Transverse colon (tissue), 4 donors: ENCODE measurements at regions not wholly inside any gene's neighbourhood (a gene's known extent, or its start where the extent isn't known, plus 50 kb on each side); places are given as distances from the start of the nearest gene placed in this dataset.

ENCODE experiments used
- DNase-seq: peaks from one replicate; pipeline ENCODE4 v3.0.0-alpha.2; 2019
- H3K27ac ChIP-seq, 4 donors: fragments of 200-600 bp; sonication (generic); 2 replicates each; pipeline ENCODE4 v1.5.1; 2016 to 2018; ENCODE audit warnings: inconsistent platforms in 4 of 4
- H3K27me3 ChIP-seq: fragments of 200-600 bp; sonication (generic); 2 replicates; pipeline ENCODE4 v1.5.1; 2017; ENCODE audit warnings: inconsistent platforms
- H3K36me3 ChIP-seq, 4 donors: fragments of 200-600 bp; sonication (generic); 2 replicates each; pipeline ENCODE4 v1.5.1; 2017 to 2019; ENCODE audit warnings: inconsistent platforms in 4 of 4
- H3K4me1 ChIP-seq, 4 donors: fragments of 200-600 bp; sonication (generic); 2 replicates each; pipeline ENCODE4 v1.5.1; 2017 to 2020; ENCODE audit warnings: inconsistent platforms in 4 of 4
- H3K4me3 ChIP-seq, 4 donors: fragments of 200-600 bp; sonication (generic); 1 replicate in 1 of 4; 2 replicates in 3 of 4; pipeline versions ENCODE4 v1.5.1 to v1.6.1; 2017 to 2019; ENCODE audit warnings: inconsistent platforms in 4 of 4
- H3K9me3 ChIP-seq, 2 donors: fragments of 200-600 bp; sonication (generic); 2 replicates each; pipeline ENCODE4 v1.5.1; 2017 to 2019; ENCODE audit warnings: inconsistent platforms in 2 of 2
- CTCF ChIP-seq, 5 experiments: fragments of 200-600 bp in 3 of 5; fragments of 450-650 bp in 2 of 5; sonication (generic) in 3 of 5; IDR thresholded peaks; 1 replicate in 2 of 5; 2 replicates in 3 of 5; pipeline ENCODE4 v1.5.1; 2016 to 2017; ENCODE audit warnings: antibody characterized with exemption in 5 of 5, inconsistent platforms in 3 of 5, mild to moderate bottlenecking in 2 of 5, moderate library complexity in 1 of 5
- EP300 ChIP-seq: sonication (generic); formaldehyde crosslinking; IDR thresholded peaks from one replicate; pipeline ENCODE4 v1.6.1; 2017; ENCODE audit warnings: antibody characterized with exemption, low read depth
- POLR2A ChIP-seq: fragments of 450-650 bp; IDR thresholded peaks from one replicate; pipeline ENCODE4 v1.6.1; 2016; ENCODE audit warnings: antibody characterized with exemption, mild to moderate bottlenecking, moderate library complexity
- POLR2AphosphoS5 ChIP-seq, 3 donors: sonication (generic); formaldehyde crosslinking; IDR thresholded peaks; one replicate each; pipeline ENCODE4 v1.6.1; 2016; ENCODE audit warnings: antibody characterized with exemption in 3 of 3
- WGBS, 2 donors: methylation state at CpG; one replicate each; pipeline ENCODE4 v1.1.5; 2018; ENCODE audit warnings: low coverage in 1 of 2; 5-methylcytosine and 5-hydroxymethylcytosine counted together
- in situ Hi-C, 4 donors: fragments of 200-750 bp; cut with MboI; loops; one replicate each; pipeline versions ENCODE4 v1.15.0 to v1.15.1; 2017; ENCODE audit warnings: low sequenced_read_pairs in 3 of 4, low pct_ligation_motif_present in 1 of 4, low pct_unique_long_range_greater_than_20kb in 1 of 4
- intact Hi-C: fragments of 100-400 bp; cut with DNase I; formaldehyde crosslinking; loops from one replicate; pipeline ENCODE4 v1.15.1; 2023; ENCODE audit warnings: low total_unique reads

DNA sequence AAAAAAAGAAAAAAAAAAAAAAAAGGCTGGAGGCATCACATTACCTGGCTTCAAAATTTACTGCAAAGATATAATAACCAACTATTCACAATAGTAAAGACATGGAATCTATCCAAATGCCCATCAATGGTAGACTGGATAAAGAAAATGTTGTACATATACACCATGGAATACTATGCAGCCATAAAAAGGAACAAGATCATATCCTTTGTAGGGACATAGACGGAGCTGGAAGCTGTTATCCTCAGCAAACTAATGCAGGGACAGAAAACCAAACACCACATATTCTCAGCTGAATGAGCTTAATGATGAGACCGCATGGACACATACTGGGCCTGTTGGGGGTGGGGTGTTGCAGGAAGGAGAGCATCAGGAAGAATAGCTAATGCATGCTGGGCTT, 330.5 kb downstream of the SRGAP2C start:
- 94 to 95% methylated on average over 2 of the region's 2 CpGs for WGBS, 2 donors
- no peak for DNase-seq
- intact Hi-C loops = no loop called here
- H3K4me3 ChIP-seq = no peak overlapping the region
- TF ChIP-seq POLR2AphosphoS5 (IDR thresholded peaks at IDR 0.05) = no peak
- no peak for TF ChIP-seq EP300
- TF ChIP-seq CTCF (IDR thresholded peaks at IDR 0.05) = no peak
- no peak for TF ChIP-seq POLR2A
- no peaks in the 10 kb centered on the region for H3K36me3 ChIP-seq
- H3K4me1 ChIP-seq = peaks cover 0 to 9% (median 2%) of the 10 kb centered on the region in 4 donors
- H3K27me3 ChIP-seq = peaks cover 19% of the 10 kb centered on the region
- no peak overlapping the region for H3K27ac ChIP-seq
- in situ Hi-C loops = no loop called here
- peaks cover 3 to 4% of the 10 kb centered on the region in 2 donors for H3K9me3 ChIP-seq

GRCh38 chr1:121516234-121516967, 331.6 kb downstream of the SRGAP2C start:
- TF ChIP-seq POLR2A (no peak), POLR2AphosphoS5 (IDR thresholded peaks at IDR 0.05) (no peak), CTCF (IDR thresholded peaks at IDR 0.05) (no peak), EP300 (no peak)
- WGBS, 2 donors = 63 to 82% methylated on average over 6 to 8 of the region's 8 CpGs
- DNase-seq = peak; percentile 29
- H3K9me3 ChIP-seq = no peaks in the 10 kb centered on the region
- H3K27ac ChIP-seq = peak overlapping the region; percentile 17 to 51 (median 42)
- intact Hi-C loops = no loop called here
- in situ Hi-C loops = no loop called here
- H3K36me3 ChIP-seq = no peaks in the 10 kb centered on the region
- H3K4me3 ChIP-seq = no peak overlapping the region
- H3K4me1 ChIP-seq = peaks cover 0 to 9% (median 2%) of the 10 kb centered on the region in 4 donors
- peaks cover 19% of the 10 kb centered on the region for H3K27me3 ChIP-seq

- H3K9me3 ChIP-seq = no peaks in the 10 kb centered on the region
- TF ChIP-seq POLR2AphosphoS5 (IDR thresholded peaks at IDR 0.05) (no peak), POLR2A (no peak), CTCF (IDR thresholded peaks at IDR 0.05) (no peak), EP300 (no peak)
- H3K27me3 ChIP-seq = peaks cover 19% of the 10 kb centered on the region
- H3K27ac ChIP-seq = no peak overlapping the region
- in situ Hi-C loops (no loop called here), intact Hi-C loops (no loop called here)
- WGBS, 2 donors = 78 to 85% methylated on average over 9 of the region's 9 CpGs
- no peak for DNase-seq
- no peaks in the 10 kb centered on the region for H3K36me3 ChIP-seq
- H3K4me1 ChIP-seq = peaks cover 0 to 9% (median 2%) of the 10 kb centered on the region in 4 donors
- no peak overlapping the region for H3K4me3 ChIP-seq
Observed at GRCh38 chr1:121517586-121518230, 332.9 kb downstream of the SRGAP2C start.

DNA sequence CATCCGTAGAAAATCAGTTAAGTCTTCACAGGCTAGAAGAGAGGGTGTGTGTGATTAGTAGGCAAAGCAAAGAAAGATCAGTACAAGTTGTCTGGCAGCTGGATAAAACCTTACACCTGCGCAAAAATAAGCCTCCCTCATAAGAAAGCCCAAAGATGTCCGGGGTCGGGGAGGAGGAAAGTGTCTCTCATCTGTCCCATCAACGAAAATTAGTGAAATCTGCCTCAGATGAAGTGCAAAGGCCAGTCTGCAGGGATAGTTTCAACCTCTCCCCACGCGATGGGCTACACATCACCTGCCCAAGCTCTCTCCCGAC, 333.9 kb downstream of the SRGAP2C start:
- no peak for DNase-seq
- in situ Hi-C loops = no loop called here
- no peak for TF ChIP-seq POLR2A
- no peak for TF ChIP-seq CTCF (IDR thresholded peaks at IDR 0.05)
- no peak for TF ChIP-seq EP300
- no peak for TF ChIP-seq POLR2AphosphoS5 (IDR thresholded peaks at IDR 0.05)
- intact Hi-C loops = no loop called here
- H3K27ac ChIP-seq = peak overlapping the region; percentile 34 to 72 (median 58)
- no peaks in the 10 kb centered on the region for H3K9me3 ChIP-seq
- peak overlapping the region in 2 of 4 donors; percentile 32 to 50 for H3K4me3 ChIP-seq
- no peaks in the 10 kb centered on the region for H3K36me3 ChIP-seq
- peaks cover 19% of the 10 kb centered on the region for H3K27me3 ChIP-seq
- H3K4me1 ChIP-seq = peaks cover 0 to 9% (median 2%) of the 10 kb centered on the region in 4 donors
- WGBS, 2 donors = 14 to 18% methylated on average over 1 to 8 of the region's 8 CpGs
